Small intestine (tissue), 7 donors: ENCODE measurements at regions not wholly inside any gene's neighbourhood (a gene's known extent, or its start where the extent isn't known, plus 50 kb on each side); places are given as distances from the start of the nearest gene placed in this dataset.

Source experiments
- DNase-seq, 2 donors: peaks; one replicate each; pipeline versions ENCODE4 v3.0.0 to v3.0.0-alpha.2; 2013
- FAIRE-seq: peaks from 2 replicates; lab custom pipeline; 2012; peaks lifted over from hg19 to GRCh38; lab: Jason Lieb, UNC
- H3K27ac ChIP-seq, 3 donors: one replicate each; pipeline ENCODE4 v1.5.1; 2013; ENCODE audit warnings: low read length in 2 of 3, mild to moderate bottlenecking in 2 of 3, control low read depth in 1 of 3, inconsistent platforms in 1 of 3, low read depth in 1 of 3, moderate library complexity in 1 of 3
- H3K27me3 ChIP-seq, 3 donors: one replicate each; pipeline ENCODE4 v1.6.1; 2013; ENCODE audit warnings: low read length in 3 of 3, inconsistent platforms in 1 of 3; ENCODE audit not compliant: control insufficient read depth in 3 of 3, insufficient read depth in 3 of 3
- H3K36me3 ChIP-seq, 3 donors: one replicate each; pipeline ENCODE4 v1.6.1; 2013; ENCODE audit warnings: low read length in 3 of 3, inconsistent platforms in 1 of 3, low read depth in 1 of 3, mild to moderate bottlenecking in 1 of 3, moderate library complexity in 1 of 3; ENCODE audit not compliant: control insufficient read depth in 3 of 3, insufficient read depth in 2 of 3
- H3K4me1 ChIP-seq, 3 donors: one replicate each; pipeline ENCODE4 v1.6.1; 2013; ENCODE audit warnings: low read length in 2 of 3, inconsistent platforms in 1 of 3, low read depth in 1 of 3, mild to moderate bottlenecking in 1 of 3, moderate library complexity in 1 of 3; ENCODE audit not compliant: control insufficient read depth in 3 of 3, insufficient read depth in 2 of 3
- H3K4me3 ChIP-seq, 3 donors: one replicate each; pipeline ENCODE4 v1.5.1; 2013; ENCODE audit warnings: low read length in 3 of 3, control low read depth in 1 of 3, inconsistent platforms in 1 of 3, low read depth in 1 of 3, mild to moderate bottlenecking in 1 of 3, moderate library complexity in 1 of 3
- H3K9me3 ChIP-seq, 2 donors: one replicate each; pipeline ENCODE4 v1.6.1; 2013; ENCODE audit warnings: low read depth in 1 of 2, low read length in 1 of 2; ENCODE audit not compliant: control insufficient read depth in 2 of 2, insufficient read depth in 1 of 2
- WGBS, 3 donors: extraction: QIAGEN DNeasy Blood & Tissue Kit; methylation state at CpG; one replicate each; pipeline ENCODE4 v1.1.7; 2013; 5-methylcytosine and 5-hydroxymethylcytosine counted together
- donor health status: healthy with polysubstance abuse.
- donor health status: control.
- donor health status: control.
- donor health status: Bipolar disorder and iron deficiency.
- donor health status: healthy.

DNA sequence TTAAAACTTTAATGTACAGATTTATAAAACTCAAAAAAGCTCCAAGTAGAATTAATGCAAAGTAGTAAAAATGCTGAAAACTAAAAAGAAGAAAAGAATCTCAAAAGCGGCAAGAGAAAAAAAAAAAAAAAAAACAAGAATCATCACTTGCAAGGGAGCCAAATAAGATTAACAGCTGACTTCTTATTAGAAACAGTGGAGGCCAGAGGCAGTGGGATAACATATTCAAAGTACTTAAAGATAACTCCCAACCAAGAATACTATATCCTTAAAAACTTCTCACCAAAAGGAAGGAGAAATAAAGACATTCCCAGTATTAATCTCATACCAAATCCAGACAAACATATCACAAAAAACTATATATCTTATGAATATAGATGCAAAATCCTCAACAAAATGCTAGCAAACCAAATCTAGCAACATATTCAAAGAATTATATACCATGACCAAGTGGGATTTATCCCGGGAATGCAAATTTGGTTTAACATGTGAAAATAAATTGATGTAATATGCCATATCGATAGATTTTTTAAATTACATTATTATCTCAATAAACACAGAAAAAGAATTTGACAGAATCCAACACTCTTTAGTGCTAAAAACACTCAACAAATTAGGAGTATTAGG lies 62.7 kb downstream of the CAMK2N1 start:
- Histone ChIP-seq H3K4me1 (no peaks in the 10 kb centered on the region), H3K9me3 (peaks cover 0 to 10% of the 10 kb centered on the region in 2 donors), H3K36me3 (no peaks in the 10 kb centered on the region), H3K27me3 (peaks cover 0 to 10% (median 0%) of the 10 kb centered on the region in 3 donors), H3K27ac (no peak overlapping the region), H3K4me3 (no peak overlapping the region)
- FAIRE-seq (no peak), DNase-seq (no peak)
- WGBS, 3 donors, result 87 to 98% (median 90%) methylated on average over 3 of the region's 3 CpGs

- no peak overlapping the region for H3K4me3 ChIP-seq
- no peaks in the 10 kb centered on the region for H3K36me3 ChIP-seq
- WGBS, 3 donors, result 61 to 70% (median 64%) methylated on average over 2 of the region's 2 CpGs
- FAIRE-seq (no peak), DNase-seq (no peak)
- H3K27me3 ChIP-seq, result peaks cover 0 to 10% (median 0%) of the 10 kb centered on the region in 3 donors
- no peak overlapping the region for H3K27ac ChIP-seq
- peaks cover 0 to 10% of the 10 kb centered on the region in 2 donors for H3K9me3 ChIP-seq
- H3K4me1 ChIP-seq, result no peaks in the 10 kb centered on the region
Observed at GRCh38 chr1:20421441-20421840, 64.6 kb downstream of the CAMK2N1 start.

- WGBS, 3 donors, result 77 to 81% (median 77%) methylated on average over 8 of the region's 8 CpGs
- Histone ChIP-seq H3K36me3 (no peaks in the 10 kb centered on the region), H3K27me3 (peaks cover 0 to 8% (median 0%) of the 10 kb centered on the region in 3 donors), H3K4me1 (no peaks in the 10 kb centered on the region), H3K4me3 (no peak overlapping the region), H3K9me3 (peaks cover 0 to 4% of the 10 kb centered on the region in 2 donors), H3K27ac (no peak overlapping the region)
- DNase-seq (no peak), FAIRE-seq (no peak)
Observed at GRCh38 chr1:20417581-20417980, 68.4 kb downstream of the CAMK2N1 start.

DNA sequence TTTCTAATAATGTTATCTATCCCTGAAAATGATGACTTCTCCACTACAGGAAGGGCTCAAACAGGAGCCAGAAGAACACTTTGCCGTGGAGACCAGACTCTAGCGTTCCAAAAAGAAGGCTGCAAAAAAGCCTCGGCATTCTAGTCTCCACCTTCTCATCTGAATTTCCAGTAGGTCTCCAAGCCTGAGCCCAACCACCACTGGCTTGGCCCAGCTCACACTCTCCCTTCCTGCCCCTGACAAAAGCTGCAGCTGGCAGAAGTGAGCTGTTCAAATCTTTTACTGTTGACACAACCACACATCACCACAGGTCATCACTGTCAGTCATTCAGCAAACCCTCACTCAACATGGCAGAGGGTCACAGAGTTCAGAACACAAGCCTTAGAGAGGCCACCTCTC lies 69.3 kb downstream of the CAMK2N1 start:
- no peak for DNase-seq
- Histone ChIP-seq H3K4me3 (no peak overlapping the region), H3K27ac (no peak overlapping the region), H3K4me1 (no peaks in the 10 kb centered on the region), H3K9me3 (peaks cover 0 to under 1% of the 10 kb centered on the region in 2 donors), H3K36me3 (no peaks in the 10 kb centered on the region), H3K27me3 (peaks cover 0 to 6% (median 0%) of the 10 kb centered on the region in 3 donors)
- WGBS, 3 donors, result 83 to 90% (median 84%) methylated on average over 3 of the region's 3 CpGs
- FAIRE-seq, result no peak

DNA sequence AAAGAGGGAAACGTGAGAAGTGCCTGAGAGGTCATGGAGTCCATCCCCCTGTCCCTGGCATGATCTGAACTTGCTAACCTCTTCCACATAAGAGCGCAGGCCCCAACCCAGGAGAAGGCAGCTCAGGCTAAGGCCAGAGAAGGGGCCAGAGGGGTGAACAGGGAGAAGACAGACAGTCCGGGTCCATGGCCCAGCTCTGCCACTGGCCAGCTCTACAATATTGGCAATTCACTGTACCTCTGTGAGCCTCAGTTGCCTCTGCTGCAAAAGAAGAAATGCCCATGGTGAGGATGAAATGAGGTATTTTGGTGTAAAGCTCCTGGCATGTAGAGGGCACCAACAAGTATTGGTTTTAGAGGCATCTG lies 72.3 kb downstream of the CAMK2N1 start:
- no peaks in the 10 kb centered on the region for H3K4me1 ChIP-seq
- peaks cover 0 to 3% (median 0%) of the 10 kb centered on the region in 3 donors for H3K27me3 ChIP-seq
- no peak for FAIRE-seq
- no peak overlapping the region for H3K4me3 ChIP-seq
- DNase-seq, result no peak
- no peaks in the 10 kb centered on the region for H3K36me3 ChIP-seq
- WGBS, 3 donors, result 68 to 74% (median 69%) methylated on average over 3 of the region's 3 CpGs
- H3K27ac ChIP-seq, result no peak overlapping the region
- no peaks in the 10 kb centered on the region for H3K9me3 ChIP-seq

GRCh38 chr1:20413136-20413775 lies 72.8 kb downstream of the CAMK2N1 start:
- H3K4me3 ChIP-seq, result no peak overlapping the region
- H3K4me1 ChIP-seq, result no peaks in the 10 kb centered on the region
- no peak overlapping the region for H3K27ac ChIP-seq
- no peaks in the 10 kb centered on the region for H3K36me3 ChIP-seq
- 68 to 77% (median 77%) methylated on average over 11 of the region's 11 CpGs for WGBS, 3 donors
- no peaks in the 10 kb centered on the region for H3K9me3 ChIP-seq
- FAIRE-seq (no peak), DNase-seq (no peak)
- peaks cover 0 to 3% (median 0%) of the 10 kb centered on the region in 3 donors for H3K27me3 ChIP-seq

GRCh38 chr1:20411196-20411980 lies 74.6 kb downstream of the CAMK2N1 start:
- 69 to 75% (median 73%) methylated on average over 10 of the region's 10 CpGs for WGBS, 3 donors
- Histone ChIP-seq H3K4me1 (no peaks in the 10 kb centered on the region), H3K36me3 (no peaks in the 10 kb centered on the region), H3K27me3 (peaks cover 0 to 3% (median 0%) of the 10 kb centered on the region in 3 donors), H3K9me3 (no peaks in the 10 kb centered on the region), H3K4me3 (no peak overlapping the region), H3K27ac (no peak overlapping the region)
- DNase-seq, result no peak
- no peak for FAIRE-seq

DNA sequence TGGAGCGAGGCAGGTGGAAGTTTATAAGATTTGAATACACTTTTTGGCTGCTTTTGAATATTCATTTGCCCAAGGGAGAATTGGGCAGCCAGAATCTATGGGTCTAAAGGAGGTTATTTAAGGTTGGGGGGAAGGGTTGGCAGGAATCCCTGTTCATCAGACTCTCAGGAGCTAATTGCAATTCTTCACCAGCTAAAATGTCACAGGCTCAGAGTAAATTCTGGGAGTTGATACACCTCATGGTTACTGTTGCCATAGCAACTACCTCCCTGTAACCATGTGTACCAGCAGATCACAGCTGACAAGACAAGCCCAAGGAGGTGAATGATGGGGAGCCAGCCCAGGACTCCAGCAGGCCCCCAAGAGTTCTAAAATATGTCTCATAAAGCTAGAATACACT lies 75.5 kb downstream of the CAMK2N1 start:
- DNase-seq (no peak), FAIRE-seq (no peak)
- Histone ChIP-seq H3K36me3 (no peaks in the 10 kb centered on the region), H3K9me3 (no peaks in the 10 kb centered on the region), H3K27ac (no peak overlapping the region), H3K4me1 (no peaks in the 10 kb centered on the region), H3K4me3 (no peak overlapping the region), H3K27me3 (peaks cover 0 to 11% (median 2%) of the 10 kb centered on the region in 3 donors)
- WGBS, 3 donors, result 88 to 93% (median 91%) methylated on average over 1 of the region's 1 CpG
